ENCODE measurements at regions not wholly inside any gene's neighbourhood (a gene's known extent, or its start where the extent isn't known, plus 50 kb on each side); places are given as distances from the start of the nearest gene placed in this dataset.
"Not testable (repeated sequence)": the region's sequence is repeated elsewhere in the genome, so short reads cannot be mapped to it uniquely, and the experiment has no call there.

- H3K36me3 ChIP-seq (ENCODE audit: control insufficient read depth, insufficient read depth, low read length, severe bottlenecking): no peaks in the 10 kb centered on the region
- H3K4me1 ChIP-seq (ENCODE audit: control insufficient read depth, insufficient read depth, low read length): peaks cover 7% of the 10 kb centered on the region
- no peak overlapping the region for H3K9ac ChIP-seq (ENCODE audit: low read length)
- DNase-seq (ENCODE audit: low read depth): no peak
- H3K27me3 ChIP-seq (replicated peaks; ENCODE audit: control insufficient read depth, insufficient read depth, low read length): peaks cover 16% of the 10 kb centered on the region
- no peaks in the 10 kb centered on the region for H3K9me3 ChIP-seq (ENCODE audit: control insufficient read depth, low read length)
- H3K4me3 ChIP-seq (ENCODE audit: low read length): no peak overlapping the region
Observed at GRCh38 chr13:94858856-94859255, 146.5 kb upstream of the SOX21 start.

DNA sequence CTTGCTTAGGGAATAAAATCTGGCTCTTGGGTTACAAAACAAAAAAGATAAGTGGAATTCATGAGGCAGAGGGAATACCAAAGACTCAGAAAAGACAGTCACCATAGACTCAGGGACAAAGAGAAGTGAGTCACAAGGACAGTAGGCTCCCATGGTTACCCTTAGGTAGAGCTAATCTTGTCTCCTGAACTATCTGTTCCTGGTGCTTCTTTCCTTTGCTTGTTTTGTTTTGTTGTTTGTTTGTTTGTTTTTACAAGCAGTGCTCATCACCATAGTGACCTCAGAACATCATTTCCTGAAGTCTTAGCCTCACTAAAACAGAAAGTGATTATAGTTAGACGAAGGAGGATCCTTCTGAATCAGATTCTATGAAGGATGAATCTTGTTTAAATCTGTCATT, 142.3 kb upstream of the SOX21 start:
- no peaks in the 10 kb centered on the region for H3K36me3 ChIP-seq (ENCODE audit: control insufficient read depth, insufficient read depth, low read length, severe bottlenecking)
- H3K9ac ChIP-seq (ENCODE audit: low read length): no peak overlapping the region
- H3K27me3 ChIP-seq (replicated peaks; ENCODE audit: control insufficient read depth, insufficient read depth, low read length): peaks cover 4% of the 10 kb centered on the region
- peaks cover 10% of the 10 kb centered on the region for H3K4me1 ChIP-seq (ENCODE audit: control insufficient read depth, insufficient read depth, low read length)
- DNase-seq (ENCODE audit: low read depth): no peak
- no peaks in the 10 kb centered on the region for H3K9me3 ChIP-seq (ENCODE audit: control insufficient read depth, low read length)
- H3K4me3 ChIP-seq (ENCODE audit: low read length): no peak overlapping the region

DNA sequence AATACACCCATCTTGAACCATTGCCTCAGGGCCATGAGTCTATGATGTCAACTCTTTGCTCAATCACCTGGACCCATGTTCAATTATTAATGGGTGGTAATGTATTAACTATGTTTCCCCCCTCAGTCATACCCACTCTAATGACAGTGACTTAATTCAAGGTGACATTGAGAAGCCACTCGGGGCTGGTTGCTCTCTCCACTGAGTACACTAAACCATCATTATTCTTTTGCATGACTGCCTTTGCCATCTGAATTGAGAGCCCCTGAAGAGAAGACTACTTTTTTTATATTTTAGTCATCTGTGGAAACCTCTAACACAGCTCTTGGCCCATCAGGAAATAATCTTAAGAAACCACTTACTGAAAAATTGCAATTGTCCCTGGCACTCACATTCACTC, 139.2 kb upstream of the SOX21 start:
- no peak for DNase-seq (ENCODE audit: low read depth)
- Histone ChIP-seq H3K27me3 (replicated peaks; ENCODE audit: control insufficient read depth, insufficient read depth, low read length) (peaks cover 4% of the 10 kb centered on the region), H3K4me3 (ENCODE audit: low read length) (no peak overlapping the region), H3K36me3 (ENCODE audit: control insufficient read depth, insufficient read depth, low read length, severe bottlenecking) (no peaks in the 10 kb centered on the region), H3K9ac (ENCODE audit: low read length) (no peak overlapping the region), H3K9me3 (ENCODE audit: control insufficient read depth, low read length) (no peaks in the 10 kb centered on the region), H3K4me1 (ENCODE audit: control insufficient read depth, insufficient read depth, low read length) (peaks cover 10% of the 10 kb centered on the region)

DNA sequence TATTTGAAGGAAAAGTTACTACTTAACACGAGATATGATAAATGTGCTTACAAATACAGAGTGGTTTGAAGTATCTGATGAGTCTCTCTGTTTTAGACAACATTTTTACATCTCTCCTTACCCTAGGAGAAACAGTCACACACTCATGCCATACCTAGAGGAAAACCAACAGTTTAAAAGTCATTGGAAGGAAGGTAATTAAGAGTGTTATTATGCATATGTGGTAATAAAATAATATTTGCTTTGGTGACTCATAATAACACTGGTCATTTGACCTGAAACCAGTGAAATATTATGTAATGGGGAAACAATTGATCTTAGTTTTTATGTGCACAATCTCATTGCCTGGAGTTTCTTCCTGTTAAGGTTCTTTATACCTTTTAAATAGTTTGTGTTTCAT, 136.9 kb upstream of the SOX21 start:
- DNase-seq (ENCODE audit: low read depth): no peak
- Histone ChIP-seq H3K9me3 (ENCODE audit: control insufficient read depth, low read length) (no peaks in the 10 kb centered on the region), H3K27me3 (replicated peaks; ENCODE audit: control insufficient read depth, insufficient read depth, low read length) (no peaks in the 10 kb centered on the region), H3K4me1 (ENCODE audit: control insufficient read depth, insufficient read depth, low read length) (peaks cover 10% of the 10 kb centered on the region), H3K4me3 (ENCODE audit: low read length) (no peak overlapping the region), H3K9ac (ENCODE audit: low read length) (no peak overlapping the region), H3K36me3 (ENCODE audit: control insufficient read depth, insufficient read depth, low read length, severe bottlenecking) (no peaks in the 10 kb centered on the region)

DNA sequence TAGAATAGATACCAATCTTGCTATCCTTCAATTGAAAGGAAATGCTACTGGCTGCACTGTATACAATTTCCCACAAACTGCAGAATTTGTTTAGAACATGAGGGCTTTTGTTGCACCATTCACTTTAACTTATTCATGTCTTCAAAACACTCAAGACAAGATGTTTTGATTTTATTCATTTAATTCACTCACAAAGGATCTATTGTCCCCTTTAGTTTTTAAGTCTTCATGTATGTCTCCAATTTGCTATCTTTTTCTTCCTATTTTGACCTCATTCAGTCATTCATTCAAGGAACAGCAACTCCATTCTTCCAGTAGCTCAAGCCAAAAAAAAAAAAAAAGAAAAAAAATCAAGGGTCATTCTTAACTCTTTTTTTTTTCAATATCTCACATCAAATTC, 130.6 kb upstream of the SOX21 start:
- no peaks in the 10 kb centered on the region for H3K27me3 ChIP-seq (replicated peaks; ENCODE audit: control insufficient read depth, insufficient read depth, low read length)
- no peaks in the 10 kb centered on the region for H3K36me3 ChIP-seq (ENCODE audit: control insufficient read depth, insufficient read depth, low read length, severe bottlenecking)
- H3K4me3 ChIP-seq (ENCODE audit: low read length): no peak overlapping the region
- no peak for DNase-seq (ENCODE audit: low read depth)
- H3K9me3 ChIP-seq (ENCODE audit: control insufficient read depth, low read length): no peaks in the 10 kb centered on the region
- no peak overlapping the region for H3K9ac ChIP-seq (ENCODE audit: low read length)
- H3K4me1 ChIP-seq (ENCODE audit: control insufficient read depth, insufficient read depth, low read length): no peaks in the 10 kb centered on the region

DNA sequence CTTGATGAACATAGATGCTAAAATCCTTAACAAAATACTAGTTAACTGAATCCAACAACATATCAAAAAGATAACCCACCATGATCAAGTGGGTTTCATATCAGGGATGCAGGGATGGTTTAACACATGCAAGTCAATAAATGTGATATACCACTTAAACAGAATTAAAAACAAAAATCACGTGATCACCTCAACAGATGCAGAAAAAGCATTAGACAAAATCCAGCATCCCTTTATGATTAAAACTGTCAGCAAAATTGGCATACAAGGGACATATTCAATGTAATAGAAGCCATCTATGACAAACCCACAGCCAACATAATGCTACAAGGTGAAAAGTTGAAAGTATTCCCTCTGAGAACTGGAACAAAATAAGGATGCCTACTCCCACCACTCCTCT, 124.7 kb upstream of the SOX21 start:
- H3K4me3 ChIP-seq (ENCODE audit: low read length); H3K36me3 ChIP-seq (ENCODE audit: control insufficient read depth, insufficient read depth, low read length, severe bottlenecking); H3K27me3 ChIP-seq (replicated peaks; ENCODE audit: control insufficient read depth, insufficient read depth, low read length); H3K4me1 ChIP-seq (ENCODE audit: control insufficient read depth, insufficient read depth, low read length); H3K9ac ChIP-seq (ENCODE audit: low read length); DNase-seq (ENCODE audit: low read depth); H3K9me3 ChIP-seq (ENCODE audit: control insufficient read depth, low read length): not testable (repeated sequence)

- no peaks in the 10 kb centered on the region for H3K9me3 ChIP-seq (ENCODE audit: control insufficient read depth, low read length)
- H3K4me3 ChIP-seq (ENCODE audit: low read length): no peak overlapping the region
- no peak overlapping the region for H3K9ac ChIP-seq (ENCODE audit: low read length)
- no peaks in the 10 kb centered on the region for H3K36me3 ChIP-seq (ENCODE audit: control insufficient read depth, insufficient read depth, low read length, severe bottlenecking)
- H3K27me3 ChIP-seq (replicated peaks; ENCODE audit: control insufficient read depth, insufficient read depth, low read length): peaks cover 11% of the 10 kb centered on the region
- peaks cover 7% of the 10 kb centered on the region for H3K4me1 ChIP-seq (ENCODE audit: control insufficient read depth, insufficient read depth, low read length)
- DNase-seq (ENCODE audit: low read depth): no peak
Observed at GRCh38 chr13:94829837-94830365, 117.6 kb upstream of the SOX21 start.

DNA sequence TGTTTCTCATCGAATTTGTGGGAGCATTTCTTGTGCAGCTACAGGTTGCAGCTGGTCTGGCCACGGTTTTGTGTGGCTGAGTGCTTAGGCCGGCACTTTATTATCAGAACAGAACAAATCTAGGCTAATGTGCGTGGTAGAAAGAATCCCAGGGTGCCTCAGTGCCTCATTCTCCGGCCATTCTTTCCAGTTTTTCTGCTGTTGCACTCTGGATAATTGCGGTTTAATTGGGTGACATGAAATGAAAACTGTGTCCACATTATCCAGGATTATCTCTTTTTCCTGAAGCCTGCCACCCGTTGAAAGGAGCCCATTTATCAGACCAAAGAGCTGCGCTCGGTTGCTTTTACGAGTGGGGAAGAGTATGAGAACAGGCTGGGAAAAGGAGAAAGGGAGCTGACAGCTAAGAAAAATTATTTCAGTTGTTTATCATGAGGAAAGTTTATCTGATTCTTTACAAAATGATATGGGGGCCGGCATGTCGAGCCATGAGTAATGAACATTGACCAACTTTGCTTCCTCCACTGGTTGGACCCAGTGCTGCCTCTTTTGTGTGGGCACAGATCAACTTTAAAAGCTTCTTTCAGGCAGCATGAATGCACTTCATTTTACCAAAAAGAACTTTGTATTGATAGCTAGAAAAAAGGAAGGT, 117.0 kb upstream of the SOX21 start:
- Histone ChIP-seq H3K9me3 (ENCODE audit: control insufficient read depth, low read length) (no peaks in the 10 kb centered on the region), H3K4me1 (ENCODE audit: control insufficient read depth, insufficient read depth, low read length) (peaks cover 7% of the 10 kb centered on the region), H3K9ac (ENCODE audit: low read length) (no peak overlapping the region), H3K36me3 (ENCODE audit: control insufficient read depth, insufficient read depth, low read length, severe bottlenecking) (no peaks in the 10 kb centered on the region), H3K4me3 (ENCODE audit: low read length) (no peak overlapping the region), H3K27me3 (replicated peaks; ENCODE audit: control insufficient read depth, insufficient read depth, low read length) (peaks cover 11% of the 10 kb centered on the region)
- no peak for DNase-seq (ENCODE audit: low read depth)

- H3K4me1 ChIP-seq (ENCODE audit: control insufficient read depth, insufficient read depth, low read length): peaks cover 7% of the 10 kb centered on the region
- no peak overlapping the region for H3K9ac ChIP-seq (ENCODE audit: low read length)
- no peak for DNase-seq (ENCODE audit: low read depth)
- peaks cover 11% of the 10 kb centered on the region for H3K27me3 ChIP-seq (replicated peaks; ENCODE audit: control insufficient read depth, insufficient read depth, low read length)
- no peak overlapping the region for H3K4me3 ChIP-seq (ENCODE audit: low read length)
- no peaks in the 10 kb centered on the region for H3K9me3 ChIP-seq (ENCODE audit: control insufficient read depth, low read length)
- H3K36me3 ChIP-seq (ENCODE audit: control insufficient read depth, insufficient read depth, low read length, severe bottlenecking): no peaks in the 10 kb centered on the region
Observed at GRCh38 chr13:94827566-94827965, 115.2 kb upstream of the SOX21 start.

DNA sequence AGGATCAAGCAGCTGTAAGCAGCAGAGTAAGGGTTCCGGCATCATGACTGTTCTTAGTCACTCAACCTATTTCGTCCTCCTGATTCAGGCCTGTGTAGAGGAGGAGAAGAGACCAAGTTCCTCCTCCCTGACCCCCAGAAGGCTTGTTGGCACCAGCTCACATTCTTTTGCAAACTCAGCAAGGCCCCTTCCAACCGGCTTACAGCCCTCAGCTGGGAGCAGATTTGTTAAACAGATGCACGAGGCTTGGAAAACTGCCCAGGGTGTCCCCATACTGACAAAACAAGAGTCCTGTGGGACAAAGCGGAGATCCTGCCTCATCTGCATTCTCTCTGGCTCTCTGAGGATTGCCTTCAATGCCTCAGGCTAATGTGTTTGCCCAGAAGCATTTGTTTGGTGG, 113.2 kb upstream of the SOX21 start:
- Histone ChIP-seq H3K4me1 (ENCODE audit: control insufficient read depth, insufficient read depth, low read length) (peaks cover 7% of the 10 kb centered on the region), H3K36me3 (ENCODE audit: control insufficient read depth, insufficient read depth, low read length, severe bottlenecking) (no peaks in the 10 kb centered on the region), H3K27me3 (replicated peaks; ENCODE audit: control insufficient read depth, insufficient read depth, low read length) (peaks cover 11% of the 10 kb centered on the region), H3K9me3 (ENCODE audit: control insufficient read depth, low read length) (no peaks in the 10 kb centered on the region), H3K4me3 (ENCODE audit: low read length) (no peak overlapping the region), H3K9ac (ENCODE audit: low read length) (no peak overlapping the region)
- peak; percentile 26 for DNase-seq (ENCODE audit: low read depth)

DNA sequence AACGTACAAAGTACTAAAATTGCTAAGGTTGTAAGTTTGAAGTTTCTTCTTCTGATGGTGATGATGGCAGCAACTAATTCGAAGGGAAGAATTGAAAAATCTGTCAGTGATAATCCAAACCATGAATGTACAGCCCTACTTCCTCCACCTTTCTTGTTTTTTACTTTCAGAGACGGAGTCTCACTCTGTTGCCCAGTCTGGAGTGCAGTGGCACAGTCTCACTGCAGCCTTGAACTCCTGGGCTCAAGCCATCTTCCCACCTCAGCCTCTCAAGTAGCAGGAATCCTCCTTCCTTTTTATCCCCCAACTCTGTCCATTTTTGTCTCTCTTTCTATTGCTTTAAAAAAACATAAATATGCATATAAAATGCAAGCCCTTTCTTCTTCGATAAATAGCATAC, 112.3 kb upstream of the SOX21 start:
- Histone ChIP-seq H3K4me3 (ENCODE audit: low read length) (no peak overlapping the region), H3K9me3 (ENCODE audit: control insufficient read depth, low read length) (no peaks in the 10 kb centered on the region), H3K36me3 (ENCODE audit: control insufficient read depth, insufficient read depth, low read length, severe bottlenecking) (no peaks in the 10 kb centered on the region), H3K9ac (ENCODE audit: low read length) (no peak overlapping the region), H3K27me3 (replicated peaks; ENCODE audit: control insufficient read depth, insufficient read depth, low read length) (peaks cover 6% of the 10 kb centered on the region), H3K4me1 (ENCODE audit: control insufficient read depth, insufficient read depth, low read length) (peaks cover 7% of the 10 kb centered on the region)
- DNase-seq (ENCODE audit: low read depth): no peak

- Histone ChIP-seq H3K4me1 (ENCODE audit: control insufficient read depth, insufficient read depth, low read length) (peaks cover 7% of the 10 kb centered on the region), H3K4me3 (ENCODE audit: low read length) (no peak overlapping the region), H3K27me3 (replicated peaks; ENCODE audit: control insufficient read depth, insufficient read depth, low read length) (no peaks in the 10 kb centered on the region), H3K9me3 (ENCODE audit: control insufficient read depth, low read length) (no peaks in the 10 kb centered on the region), H3K9ac (ENCODE audit: low read length) (no peak overlapping the region), H3K36me3 (ENCODE audit: control insufficient read depth, insufficient read depth, low read length, severe bottlenecking) (no peaks in the 10 kb centered on the region)
- no peak for DNase-seq (ENCODE audit: low read depth)
Observed at GRCh38 chr13:94822356-94822755, 110.0 kb upstream of the SOX21 start.
